Retina (tissue), 1 donor: ENCODE measurements at regions not wholly inside any gene's neighbourhood (a gene's known extent, or its start where the extent isn't known, plus 50 kb on each side); places are given as distances from the start of the nearest gene placed in this dataset.
"Not testable (repeated sequence)": the region's sequence is repeated elsewhere in the genome, so short reads cannot be mapped to it uniquely, and the experiment has no call there.

ENCODE experiments used
- DNase-seq: peaks from one replicate; pipeline ENCODE4 v3.0.0-alpha.2; 2016

GRCh38 chr5:164435576-164435975, 930.2 kb downstream of the MAT2B start:
- DNase-seq: no peak

- no peak for DNase-seq
Measured at GRCh38 chr5:164439799-164440198, 934.4 kb downstream of the MAT2B start.

- no peak for DNase-seq
Measured at GRCh38 chr5:164449460-164449859, 944.0 kb downstream of the MAT2B start.

GRCh38 chr5:164466033-164466432, 960.6 kb downstream of the MAT2B start:
- no peak for DNase-seq

- DNase-seq: no peak
Measured at GRCh38 chr5:164470312-164470711, 964.9 kb downstream of the MAT2B start.

GRCh38 chr5:164472165-164472564, 966.7 kb downstream of the MAT2B start:
- no peak for DNase-seq

- no peak for DNase-seq
Measured at GRCh38 chr5:164475339-164475977, 970.0 kb downstream of the MAT2B start.

- no peak for DNase-seq
Measured at GRCh38 chr5:164481270-164481669, 975.9 kb downstream of the MAT2B start.

GRCh38 chr5:164482351-164482750, 976.9 kb downstream of the MAT2B start:
- no peak for DNase-seq

- DNase-seq: no peak
Measured at GRCh38 chr5:164484948-164485347, 979.5 kb downstream of the MAT2B start.

GRCh38 chr5:164487939-164488338, 982.5 kb downstream of the MAT2B start:
- DNase-seq: no peak

- DNase-seq: no peak
Measured at GRCh38 chr5:164497311-164498064, 992.1 kb downstream of the MAT2B start.

- DNase-seq: peak; percentile 26
Measured at GRCh38 chr5:164498438-164498837, 993.0 kb downstream of the MAT2B start.

- no peak for DNase-seq
Measured at GRCh38 chr5:164500856-164501255, 995.4 kb downstream of the MAT2B start.

- no peak for DNase-seq
Measured at GRCh38 chr5:164501344-164501743, 995.9 kb downstream of the MAT2B start.

GRCh38 chr5:164504141-164504772, 998.8 kb downstream of the MAT2B start:
- DNase-seq: peak; percentile 68

GRCh38 chr5:164505791-164506190, 1000.4 kb downstream of the MAT2B start:
- DNase-seq: no peak

GRCh38 chr5:164518067-164518740, 1012.8 kb downstream of the MAT2B start:
- no peak for DNase-seq

- no peak for DNase-seq
Measured at GRCh38 chr5:164518741-164519080, 1013.3 kb downstream of the MAT2B start.

GRCh38 chr5:164532235-164532900, 1026.9 kb downstream of the MAT2B start:
- peak; percentile 11 for DNase-seq

GRCh38 chr5:164533426-164533825, 1028.0 kb downstream of the MAT2B start:
- not testable (repeated sequence) for DNase-seq

GRCh38 chr5:164540174-164540573, 1034.8 kb downstream of the MAT2B start:
- no peak for DNase-seq

- no peak for DNase-seq
Measured at GRCh38 chr5:164545507-164545906, 1040.1 kb downstream of the MAT2B start.
